GM12878 (cell line): ENCODE measurements at regions not wholly inside any gene's neighbourhood (a gene's known extent, or its start where the extent isn't known, plus 50 kb on each side); places are given as distances from the start of the nearest gene placed in this dataset.

Source experiments
- ATAC-seq: fragments of 200-7000 bp; cut with Tn5 transposase; 3 replicates; pipeline ENCODE4 v1.9.1; 2020; ENCODE audit warnings: mild to moderate bottlenecking, moderate library complexity
- BruUV-seq: library from RNA; stranded (reverse); fragments of 400-500 nt; replicated peaks from 2 replicates; lab custom pipeline; 2021; lab: Mats Ljungman, UMichigan
- CTCF ChIA-PET: fragments of 300-600 bp; sonication (Branson Sonifier 250); formaldehyde crosslinking; extraction: SDS; loops from one replicate; lab custom pipeline; 2021; ENCODE audit warnings: inconsistent platforms; lab: Yijun Ruan, JAX
- POLR2A ChIA-PET: fragments of 350-600 bp; formaldehyde crosslinking; extraction: SDS; loops from one replicate; lab custom pipeline; 2021; ENCODE audit warnings: inconsistent platforms; lab: Charles Lee
- RAD21 ChIA-PET: fragments of 300-600 bp; sonication (Branson Sonifier 250); formaldehyde crosslinking; loops from one replicate; lab custom pipeline; 2023; ENCODE audit warnings: antibody characterized with exemption; ENCODE audit not compliant: unreplicated experiment; lab: Charles Lee
- SMC1A ChIA-PET: fragments of 300-600 bp; sonication (Branson Sonifier 250); formaldehyde crosslinking; loops from one replicate; lab custom pipeline; 2023; ENCODE audit not compliant: unreplicated experiment, uncharacterized antibody; lab: Charles Lee
- DNase-seq: peaks from one replicate; pipeline ENCODE4 v3.0.0-alpha.2; 2011; ENCODE audit warnings: low read depth, low spot score
- FAIRE-seq: peaks from 3 replicates; lab custom pipeline; 2011; peaks lifted over from hg19 to GRCh38; lab: Jason Lieb, UNC
- H2AFZ ChIP-seq: 2 replicates; pipeline ENCODE4 v1.6.0; 2011; ENCODE audit warnings: low read depth, low read length, control low read depth; ENCODE audit not compliant: control insufficient read depth
- H3K27ac ChIP-seq: 2 replicates; pipeline ENCODE4 v1.5.1; 2011; ENCODE audit warnings: control low read depth; ENCODE audit not compliant: control insufficient read depth, insufficient read depth
- H3K27me3 ChIP-seq, 2 experiments: replicated peaks in 1 of 2; 2 replicates each; pipeline versions ENCODE4 v1.6.0 to v1.6.1; 2011; ENCODE audit warnings: low read length in 1 of 2; ENCODE audit not compliant: control insufficient read depth in 2 of 2, insufficient read depth in 2 of 2
- H3K36me3 ChIP-seq, 2 experiments: 2 replicates each; pipeline ENCODE4 v1.5.1; 2011; ENCODE audit warnings: low read length in 1 of 2; ENCODE audit not compliant: control insufficient read depth in 2 of 2, insufficient read depth in 2 of 2
- H3K4me1 ChIP-seq: 2 replicates; pipeline ENCODE4 v1.6.1; 2011; ENCODE audit warnings: mild to moderate bottlenecking, low read length, moderate library complexity, mixed read lengths; ENCODE audit not compliant: control insufficient read depth, insufficient read depth
- H3K4me2 ChIP-seq: 2 replicates; pipeline ENCODE4 v1.6.0; 2011; ENCODE audit warnings: control low read depth; ENCODE audit not compliant: control insufficient read depth, insufficient read depth
- H3K4me3 ChIP-seq: fragments of 200-600 bp; sonication (generic); 2 replicates; pipeline ENCODE4 v1.5.1; 2016
- H3K79me2 ChIP-seq: 2 replicates; pipeline ENCODE4 v1.6.0; 2011; ENCODE audit warnings: low read length; ENCODE audit not compliant: control insufficient read depth, insufficient read depth
- H3K9ac ChIP-seq: 2 replicates; pipeline ENCODE4 v1.8.0; 2011; ENCODE audit warnings: low read length, control low read depth, mixed read lengths; ENCODE audit not compliant: control insufficient read depth, insufficient read depth
- H3K9me3 ChIP-seq: replicated peaks from 3 replicates; pipeline ENCODE4 v1.5.1; 2011; ENCODE audit warnings: mild to moderate bottlenecking, low read length; ENCODE audit not compliant: control insufficient read depth, insufficient read depth
- H4K20me1 ChIP-seq: 2 replicates; pipeline ENCODE4 v1.6.0; 2011; ENCODE audit not compliant: control insufficient read depth, insufficient read depth
- CREM ChIP-seq: IDR thresholded peaks from 2 replicates; pipeline ENCODE4 v1.6.1; 2014; ENCODE audit warnings: antibody characterized with exemption, low read depth
- CUX1 ChIP-seq: IDR thresholded peaks from 2 replicates; pipeline ENCODE4 v1.6.1; 2012; ENCODE audit warnings: improper control_type of control experiment, low read depth, low read length; ENCODE audit not compliant: insufficient replicate concordance
- HCFC1 ChIP-seq: fragments of 150-350 bp; IDR thresholded peaks from 2 replicates; pipeline ENCODE4 v1.6.1; 2014; ENCODE audit warnings: low read length
- IKZF2 ChIP-seq, 2 experiments: fragments of 450-650 bp; IDR thresholded peaks; 2 replicates each; pipeline ENCODE4 v1.6.1; 2017; ENCODE audit warnings: mild to moderate bottlenecking in 2 of 2, moderate library complexity in 2 of 2
- LARP7 ChIP-seq: fragments of 450-650 bp; IDR thresholded peaks from 2 replicates; pipeline ENCODE4 v1.6.1; 2017; ENCODE audit warnings: mild to moderate bottlenecking
- RAD21 ChIP-seq: IDR thresholded peaks from 2 replicates; pipeline ENCODE4 v1.6.1; 2011; ENCODE audit warnings: mild to moderate bottlenecking, low read depth, low read length, moderate library complexity; ENCODE audit not compliant: insufficient read depth
- SIX5 ChIP-seq: IDR thresholded peaks from 2 replicates; pipeline ENCODE4 v1.6.1; 2011; ENCODE audit warnings: mild to moderate bottlenecking, low read depth, low read length, moderate library complexity; ENCODE audit not compliant: severe bottlenecking
- SMAD1 ChIP-seq: fragments of 450-650 bp; IDR thresholded peaks from 2 replicates; pipeline ENCODE4 v1.6.1; 2018; ENCODE audit warnings: mild to moderate bottlenecking, low read depth; ENCODE audit not compliant: partially characterized antibody
- SREBF1 ChIP-seq: IDR thresholded peaks from 2 replicates; pipeline ENCODE4 v1.6.1; 2012; ENCODE audit warnings: mild to moderate bottlenecking, low read length
- ZBTB40 ChIP-seq: fragments of 450-650 bp; IDR thresholded peaks from 2 replicates; pipeline ENCODE4 v1.6.1; 2016; ENCODE audit warnings: mild to moderate bottlenecking, moderate library complexity, borderline replicate concordance
- ZNF592 ChIP-seq: fragments of 450-650 bp; IDR thresholded peaks from 2 replicates; pipeline ENCODE4 v1.6.1; 2017; ENCODE audit warnings: mild to moderate bottlenecking, moderate library complexity
- WGBS: methylation state at CpG from one replicate; pipeline ENCODE4 v1.1.6; 2016; ENCODE audit warnings: low lambda C conversion rate; ENCODE audit not compliant: insufficient replicate concordance, insufficient coverage; ENCODE audit errors: missing lambda C conversion rate; 5-methylcytosine and 5-hydroxymethylcytosine counted together
- in situ Hi-C: fragments of 300-500 bp; cut with MboI; formaldehyde crosslinking; loops from 9 replicates; pipeline ENCODE4 v1.14.3; 2018; ENCODE audit warnings: mixed read lengths
- intact Hi-C: fragments of 100-400 bp; cut with micrococcal nuclease; formaldehyde crosslinking; loops from one replicate; pipeline ENCODE4 v1.14.2; 2022; ENCODE audit not compliant: unreplicated experiment

- H2AFZ ChIP-seq, result no peak overlapping the region
- RAD21 ChIA-PET, result no interaction called here
- CTCF ChIA-PET, result interaction anchor here (0.7 to 1.2 kb wide), 4 partner anchors 9 to 1130 kb away, joined by 3 to 5 read pairs (median 3); no protein-coding TSS in a partner anchor
- H3K79me2 ChIP-seq, result no peaks in the 10 kb centered on the region
- SMC1A ChIA-PET, result interaction anchor here (1.1 to 1.9 kb wide), 3 partner anchors 8 to 566 kb away, joined by 3 to 7 read pairs (median 3); no protein-coding TSS in a partner anchor
- H3K4me3 ChIP-seq, result no peak overlapping the region
- DNase-seq, result no peak
- H3K27ac ChIP-seq, result no peak overlapping the region
- H3K4me1 ChIP-seq, result no peaks in the 10 kb centered on the region
- in situ Hi-C loops (loop anchor here (25.0 kb wide), 1 partner anchor 759 kb away; no protein-coding TSS in a partner anchor), intact Hi-C loops (no loop called here)
- WGBS, result 43% methylated on average over 5 of the region's 5 CpGs
- H3K9me3 ChIP-seq, result no peaks in the 10 kb centered on the region
- H3K27me3 ChIP-seq, result no peaks in the 10 kb centered on the region
- no TSS peak for BruUV-seq
- H4K20me1 ChIP-seq, result no peaks in the 10 kb centered on the region
- ATAC-seq, result no peak
- no peak for FAIRE-seq
- H3K9ac ChIP-seq, result no peak overlapping the region
- POLR2A ChIA-PET, result no interaction called here
- H3K4me2 ChIP-seq, result no peak overlapping the region
- no peaks in the 10 kb centered on the region for H3K36me3 ChIP-seq
- no peak for TF ChIP-seq ZNF592
- TF ChIP-seq CREM, result no peak
- no peak for TF ChIP-seq SMAD1
- TF ChIP-seq SIX5, result no peak
- no peak for TF ChIP-seq ZBTB40
- no peak for TF ChIP-seq HCFC1
- TF ChIP-seq LARP7, result no peak
- TF ChIP-seq CUX1, result no peak
- TF ChIP-seq RAD21, result no peak
- TF ChIP-seq IKZF2 (IDR thresholded peaks at IDR 0.05), result no peak
- TF ChIP-seq SREBF1, result no peak
Observed at GRCh38 chr7:81478664-81479063, 291.2 kb downstream of the HGF start.
